Ovary (tissue), 7 donors: ENCODE measurements at regions not wholly inside any gene's neighbourhood (a gene's known extent, or its start where the extent isn't known, plus 50 kb on each side); places are given as distances from the start of the nearest gene placed in this dataset.

ENCODE experiments used
- DNase-seq, 5 donors: peaks; one replicate each; pipeline ENCODE4 v3.0.0-alpha.2; 2019 to 2020
- H3K27ac ChIP-seq, 2 donors: fragments of 200-600 bp; one replicate each; pipeline versions ENCODE4 v1.5.1 to v1.8.0; 2019 to 2022
- H3K27me3 ChIP-seq: fragments of 200-600 bp; one replicate; pipeline ENCODE4 v1.8.0; 2022
- H3K36me3 ChIP-seq: fragments of 200-600 bp; sonication (generic); one replicate; pipeline ENCODE4 v1.5.1; 2019
- H3K4me1 ChIP-seq: one replicate; pipeline ENCODE4 v1.8.1; 2013; ENCODE audit warnings: mild to moderate bottlenecking, moderate library complexity; ENCODE audit not compliant: insufficient read depth
- H3K4me3 ChIP-seq: fragments of 200-600 bp; sonication (generic); one replicate; pipeline ENCODE4 v1.5.1; 2017
- H3K9me3 ChIP-seq, 2 donors: fragments of 200-600 bp in 1 of 2; sonication (generic) in 1 of 2; one replicate each; pipeline versions ENCODE4 v1.5.1 to v1.8.1; 2013 to 2019; ENCODE audit warnings: mild to moderate bottlenecking in 1 of 2, moderate library complexity in 1 of 2
- CTCF ChIP-seq, 3 donors: fragments of 450-650 bp in 2 of 3; fragments of 200-600 bp in 1 of 3; IDR thresholded peaks; one replicate each; pipeline versions ENCODE4 v1.5.1 to v1.8.0; 2016 to 2022; ENCODE audit warnings: antibody characterized with exemption in 3 of 3, mild to moderate bottlenecking in 1 of 3
- EP300 ChIP-seq: sonication (generic); formaldehyde crosslinking; IDR thresholded peaks from one replicate; pipeline ENCODE4 v1.6.1; 2017; ENCODE audit warnings: antibody characterized with exemption
- POLR2A ChIP-seq: fragments of 450-650 bp; IDR thresholded peaks from one replicate; pipeline ENCODE4 v1.6.1; 2017; ENCODE audit warnings: antibody characterized with exemption, mild to moderate bottlenecking, moderate library complexity
- WGBS, 3 donors: extraction: QIAGEN DNeasy Blood & Tissue Kit in 1 of 3; methylation state at CpG; one replicate each; pipeline versions ENCODE4 v1.1.5 to v1.1.7; 2013 to 2017; 5-methylcytosine and 5-hydroxymethylcytosine counted together
- intact Hi-C, 4 donors: fragments of 100-400 bp; cut with DNase I; formaldehyde crosslinking; loops; one replicate each; pipeline versions ENCODE4 v1.11.0 to v1.15.1; 2022 to 2023
- donor health status: DM: no; HTN: no; CAD: no; lungs with moderate emphysema.
- donor health status: DM: no; HTN: no; CAD: no.
- donor health status: Bipolar disorder and iron deficiency.
- donor health status: DM: no; HTN: no; CAD: no.
- donor health status: DM: yes; HTN: yes; CAD: no.

GRCh38 chr12:60078026-60078425 lies 482.2 kb downstream of the SLC16A7 start:
- Histone ChIP-seq H3K36me3 (no peaks in the 10 kb centered on the region), H3K9me3 (no peaks in the 10 kb centered on the region), H3K4me1 (no peaks in the 10 kb centered on the region), H3K27ac (no peak overlapping the region), H3K4me3 (no peak overlapping the region), H3K27me3 (no peaks in the 10 kb centered on the region)
- WGBS, 3 donors = 68 to 72% (median 69%) methylated on average over 3 of the region's 3 CpGs
- TF ChIP-seq POLR2A (no peak), CTCF (IDR thresholded peaks at IDR 0.05) (no peak), EP300 (no peak)
- no peak for DNase-seq
- intact Hi-C loops = no loop called here

GRCh38 chr12:60093428-60093827 lies 497.6 kb downstream of the SLC16A7 start:
- DNase-seq = no peak
- Histone ChIP-seq H3K9me3 (no peaks in the 10 kb centered on the region), H3K36me3 (no peaks in the 10 kb centered on the region), H3K27me3 (no peaks in the 10 kb centered on the region), H3K4me3 (no peak overlapping the region), H3K27ac (no peak overlapping the region), H3K4me1 (no peaks in the 10 kb centered on the region)
- TF ChIP-seq POLR2A = no peak
- no peak for TF ChIP-seq EP300
- no peak for TF ChIP-seq CTCF (IDR thresholded peaks at IDR 0.05)
- intact Hi-C loops = no loop called here

- DNase-seq = no peak
- WGBS, 3 donors = 74 to 80% (median 79%) methylated on average over 1 of the region's 1 CpG
- Histone ChIP-seq H3K36me3 (no peaks in the 10 kb centered on the region), H3K4me1 (no peaks in the 10 kb centered on the region), H3K9me3 (no peaks in the 10 kb centered on the region), H3K4me3 (no peak overlapping the region), H3K27me3 (no peaks in the 10 kb centered on the region), H3K27ac (no peak overlapping the region)
- intact Hi-C loops = no loop called here
- TF ChIP-seq EP300 = no peak
- no peak for TF ChIP-seq POLR2A
- TF ChIP-seq CTCF (IDR thresholded peaks at IDR 0.05) = no peak
Measured at GRCh38 chr12:60094436-60094835, 498.6 kb downstream of the SLC16A7 start.

- Histone ChIP-seq H3K36me3 (no peaks in the 10 kb centered on the region), H3K4me1 (no peaks in the 10 kb centered on the region), H3K27me3 (no peaks in the 10 kb centered on the region), H3K27ac (no peak overlapping the region), H3K9me3 (no peaks in the 10 kb centered on the region), H3K4me3 (no peak overlapping the region)
- intact Hi-C loops = no loop called here
- 85 to 88% (median 85%) methylated on average over 4 of the region's 4 CpGs for WGBS, 3 donors
- TF ChIP-seq CTCF (IDR thresholded peaks at IDR 0.05) (no peak), EP300 (no peak), POLR2A (no peak)
- no peak for DNase-seq
Measured at GRCh38 chr12:60096727-60097126, 500.9 kb downstream of the SLC16A7 start.

- WGBS, 3 donors = 93 to 96% (median 95%) methylated on average over 1 of the region's 1 CpG
- TF ChIP-seq POLR2A (no peak), EP300 (no peak), CTCF (IDR thresholded peaks at IDR 0.05) (no peak)
- Histone ChIP-seq H3K9me3 (no peaks in the 10 kb centered on the region), H3K4me1 (no peaks in the 10 kb centered on the region), H3K4me3 (no peak overlapping the region), H3K27me3 (no peaks in the 10 kb centered on the region), H3K36me3 (no peaks in the 10 kb centered on the region), H3K27ac (no peak overlapping the region)
- intact Hi-C loops = no loop called here
- DNase-seq = no peak
Measured at GRCh38 chr12:60100160-60100559, 504.3 kb downstream of the SLC16A7 start.
